GM10248 (cell line): ENCODE measurements at regions not wholly inside any gene's neighbourhood (a gene's known extent, or its start where the extent isn't known, plus 50 kb on each side); places are given as distances from the start of the nearest gene placed in this dataset.

ENCODE experiments used
- CTCF ChIA-PET: fragments of 300-600 bp; sonication (Branson Sonifier 250); formaldehyde crosslinking; extraction: SDS; loops from one replicate; lab custom pipeline; 2021; ENCODE audit warnings: antibody characterized with exemption; lab: Yijun Ruan, JAX
- POLR2A ChIA-PET: fragments of 350-650 bp; sonication (Branson Sonifier 250); formaldehyde crosslinking; extraction: SDS; loops from one replicate; lab custom pipeline; 2020; ENCODE audit warnings: antibody characterized with exemption; lab: Yijun Ruan, JAX
- DNase-seq: peaks from one replicate; pipeline ENCODE4 v3.0.0; 2012; ENCODE audit errors: extremely low spot score
- TF ChIP-seq, protein P1 (sequence below): IDR thresholded peaks from 2 replicates; pipeline ENCODE4 v1.5.1; 2012; ENCODE audit warnings: mild to moderate bottlenecking, low read depth; ENCODE audit errors: extremely low read depth, missing control alignments, control extremely low read depth

DNA sequence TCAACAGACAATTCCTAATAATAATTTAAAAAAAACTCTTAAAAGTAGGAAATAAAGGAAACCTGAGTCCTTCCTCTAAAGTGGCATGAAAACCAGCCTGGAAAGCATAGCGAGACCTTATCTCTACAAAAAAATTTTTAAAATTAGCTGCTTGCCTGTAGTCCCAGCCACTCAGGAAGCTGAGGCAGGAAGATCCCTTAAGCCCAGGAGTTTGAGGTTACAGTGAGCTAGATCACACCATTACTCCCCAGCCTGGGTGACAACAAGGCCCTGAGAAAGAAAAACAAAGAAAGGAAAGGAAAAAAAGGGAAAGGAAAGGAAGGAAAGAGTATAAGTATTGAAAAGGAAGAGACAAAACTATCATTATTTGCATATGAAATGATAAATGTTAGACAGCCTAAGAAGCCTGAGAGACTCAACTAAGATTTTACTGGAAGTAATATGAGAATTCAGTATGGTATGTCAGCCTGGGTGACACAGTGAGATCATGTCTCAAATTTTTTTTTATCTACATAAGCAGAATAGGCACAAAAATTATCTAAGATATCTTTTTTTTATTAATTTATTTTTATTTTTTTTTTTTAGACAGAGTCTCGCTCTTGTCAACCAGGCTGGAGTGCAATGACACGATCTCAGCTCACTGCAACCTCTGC is 113.0 kb downstream of the GOSR1 start:
- CTCF ChIA-PET = no interaction called here

DNA sequence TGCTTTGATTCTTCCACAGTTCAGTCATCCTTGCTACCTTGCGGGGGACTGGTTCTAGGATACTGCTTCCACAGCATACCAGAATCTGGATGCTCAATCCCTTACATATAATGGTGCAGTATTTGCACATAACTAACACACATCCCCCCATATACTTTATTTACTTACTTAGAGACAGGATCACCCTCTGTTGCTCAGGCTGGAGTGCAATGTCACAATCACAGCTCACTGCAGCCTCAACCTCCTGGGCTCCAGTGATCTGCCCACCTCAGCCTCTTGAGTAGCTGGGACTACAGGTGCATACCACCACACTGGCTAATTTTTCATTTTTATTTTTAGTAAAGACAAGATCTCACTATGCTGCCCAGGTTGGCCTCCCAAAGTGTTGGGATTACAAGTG is 112.2 kb downstream of the GOSR1 start:
- POLR2A ChIA-PET = no interaction called here
- DNase-seq = no peak
- TF ChIP-seq, protein P1, sequence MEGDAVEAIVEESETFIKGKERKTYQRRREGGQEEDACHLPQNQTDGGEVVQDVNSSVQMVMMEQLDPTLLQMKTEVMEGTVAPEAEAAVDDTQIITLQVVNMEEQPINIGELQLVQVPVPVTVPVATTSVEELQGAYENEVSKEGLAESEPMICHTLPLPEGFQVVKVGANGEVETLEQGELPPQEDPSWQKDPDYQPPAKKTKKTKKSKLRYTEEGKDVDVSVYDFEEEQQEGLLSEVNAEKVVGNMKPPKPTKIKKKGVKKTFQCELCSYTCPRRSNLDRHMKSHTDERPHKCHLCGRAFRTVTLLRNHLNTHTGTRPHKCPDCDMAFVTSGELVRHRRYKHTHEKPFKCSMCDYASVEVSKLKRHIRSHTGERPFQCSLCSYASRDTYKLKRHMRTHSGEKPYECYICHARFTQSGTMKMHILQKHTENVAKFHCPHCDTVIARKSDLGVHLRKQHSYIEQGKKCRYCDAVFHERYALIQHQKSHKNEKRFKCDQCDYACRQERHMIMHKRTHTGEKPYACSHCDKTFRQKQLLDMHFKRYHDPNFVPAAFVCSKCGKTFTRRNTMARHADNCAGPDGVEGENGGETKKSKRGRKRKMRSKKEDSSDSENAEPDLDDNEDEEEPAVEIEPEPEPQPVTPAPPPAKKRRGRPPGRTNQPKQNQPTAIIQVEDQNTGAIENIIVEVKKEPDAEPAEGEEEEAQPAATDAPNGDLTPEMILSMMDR = no peak
- CTCF ChIA-PET = no interaction called here

More for the DNA sequence above, 113.0 kb downstream of the GOSR1 start:
- POLR2A ChIA-PET = no interaction called here
- DNase-seq = no peak
- TF ChIP-seq, protein P1 = no peak

DNA sequence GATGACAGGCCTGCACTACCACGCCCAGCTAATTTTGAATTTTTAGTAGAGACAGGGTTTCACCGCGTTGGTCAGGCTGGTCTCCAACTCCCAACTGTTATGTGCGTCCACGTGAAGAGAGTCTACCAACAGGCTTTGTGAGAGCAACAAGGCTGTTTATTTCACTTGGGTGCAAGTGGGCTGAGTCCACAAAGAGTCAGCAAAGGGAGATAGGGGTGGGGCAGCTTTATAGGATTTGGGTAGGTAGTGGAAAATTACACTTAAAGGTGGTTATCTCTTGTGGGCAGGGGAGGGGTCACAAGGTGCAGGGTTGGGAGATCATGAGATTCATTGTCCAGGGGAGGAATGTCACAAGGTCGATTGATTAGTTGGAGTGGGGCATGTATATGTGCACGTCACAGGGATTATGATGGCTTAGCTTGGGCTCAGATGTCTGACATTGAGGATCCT is 111.6 kb downstream of the GOSR1 start:
- ChIA-PET POLR2A (no interaction called here), CTCF (no interaction called here)
- no peak for DNase-seq
- TF ChIP-seq, protein P1 = no peak

DNA sequence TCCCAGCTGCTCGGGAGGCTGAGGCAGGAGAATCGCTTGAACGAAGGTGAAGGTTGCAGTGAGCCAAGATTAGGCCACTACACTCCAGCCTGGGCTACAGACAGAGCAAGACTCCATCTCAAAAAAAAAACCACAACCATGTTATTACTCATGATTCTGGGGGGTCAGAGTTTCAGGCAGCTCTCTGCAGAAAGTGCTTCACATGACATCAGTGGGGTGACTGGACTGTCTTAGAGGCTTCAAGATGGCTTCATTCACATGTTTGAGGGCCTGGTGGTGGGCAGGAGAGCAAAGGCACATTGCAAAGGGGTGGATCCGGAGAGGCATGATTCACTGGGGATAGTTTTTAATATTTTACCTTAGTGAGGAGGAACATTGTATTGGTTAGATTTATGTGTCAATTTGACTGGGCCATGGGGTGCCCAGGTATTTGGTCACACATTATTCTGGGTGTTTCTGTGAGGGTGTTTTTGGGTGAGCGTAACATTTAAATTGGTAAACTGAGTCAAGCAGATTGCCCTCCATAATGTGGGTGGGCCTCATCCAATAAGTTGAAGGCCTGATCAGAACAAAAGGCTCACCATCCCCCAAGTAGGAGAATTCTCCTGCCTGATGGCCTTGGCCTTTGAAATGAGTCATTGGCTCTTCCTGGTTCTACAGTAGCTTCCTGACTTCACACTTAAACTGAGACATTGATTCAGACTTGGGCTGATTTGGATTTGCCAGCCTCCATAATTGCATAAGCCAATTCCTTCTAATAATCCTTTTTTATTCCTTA is 109.8 kb downstream of the GOSR1 start:
- CTCF ChIA-PET = no interaction called here
- TF ChIP-seq, protein P1 = no peak
- POLR2A ChIA-PET = no interaction called here
- peak; percentile 33 for DNase-seq

DNA sequence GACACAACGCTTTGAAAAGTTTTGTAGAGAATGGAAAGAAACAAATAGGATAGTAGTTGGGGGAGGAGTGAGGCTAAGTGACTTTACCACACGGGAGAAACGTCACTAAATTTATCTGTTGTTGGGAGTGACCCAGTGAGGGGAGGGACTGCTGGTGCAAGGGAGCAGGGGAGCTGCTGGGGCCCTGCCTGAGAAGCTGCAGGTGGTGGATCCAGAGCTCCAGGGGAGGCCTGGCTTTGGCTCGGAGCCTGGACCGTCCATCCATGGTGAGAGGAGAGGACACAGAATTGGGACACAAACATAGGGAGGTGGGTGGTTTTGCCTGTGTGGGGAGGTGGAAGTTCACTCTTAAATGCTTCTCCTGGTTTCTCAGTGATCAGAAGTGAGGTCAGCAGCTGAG is 107.6 kb downstream of the GOSR1 start:
- CTCF ChIA-PET = no interaction called here
- TF ChIP-seq, protein P1 = no peak
- POLR2A ChIA-PET = interaction anchor here (1.0 kb wide), 1 partner anchor 16 kb away, joined by 4 read pairs; no protein-coding TSS in a partner anchor
- no peak for DNase-seq

DNA sequence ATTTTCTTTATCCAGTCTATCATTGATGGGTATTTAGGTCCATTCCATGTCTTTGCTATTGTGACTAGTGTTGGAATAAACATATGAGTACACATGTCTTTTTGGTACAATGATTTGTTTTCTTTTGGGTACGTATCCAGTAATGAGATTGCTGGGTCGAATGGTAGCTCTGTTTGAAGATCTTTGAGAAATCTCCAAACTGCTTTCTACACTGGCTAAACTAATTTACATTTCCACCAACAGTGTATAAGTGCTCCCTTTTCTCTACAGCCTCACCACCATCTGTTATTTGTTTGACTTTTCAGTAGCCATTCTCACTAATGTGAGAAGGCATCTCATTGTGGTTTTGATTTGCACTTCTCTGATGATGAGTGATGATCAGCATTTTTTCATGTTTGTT is 103.7 kb downstream of the GOSR1 start:
- no peak for DNase-seq
- CTCF ChIA-PET = no interaction called here
- POLR2A ChIA-PET = no interaction called here
- TF ChIP-seq, protein P1 = no peak
